Lung (tissue), 11 donors: ENCODE measurements at regions not wholly inside any gene's neighbourhood (a gene's known extent, or its start where the extent isn't known, plus 50 kb on each side); places are given as distances from the start of the nearest gene placed in this dataset.

ENCODE experiments used
- ATAC-seq: fragments of 200-7000 bp; cut with Tn5 transposase; one replicate; pipeline ENCODE4 v1.9.1; 2020; ENCODE audit warnings: moderate number of reproducible peaks; ENCODE audit not compliant: insufficient read depth, low FRiP score
- DNase-seq, 3 donors: peaks; one replicate each; pipeline ENCODE4 v3.0.0-alpha.2; 2013 to 2017
- H3K27ac ChIP-seq, 2 donors: one replicate each; pipeline ENCODE4 v1.5.1; 2013; ENCODE audit warnings: mild to moderate bottlenecking in 2 of 2, moderate library complexity in 2 of 2, control low read depth in 1 of 2, inconsistent platforms in 1 of 2, low read depth in 1 of 2, low read length in 1 of 2
- H3K27me3 ChIP-seq, 3 donors: one replicate each; pipeline ENCODE4 v1.5.1; 2013; ENCODE audit warnings: low read length in 2 of 3; ENCODE audit not compliant: control insufficient read depth in 3 of 3, insufficient read depth in 3 of 3
- H3K36me3 ChIP-seq, 4 donors: one replicate each; pipeline ENCODE4 v1.5.1; 2013; ENCODE audit warnings: low read length in 4 of 4, mild to moderate bottlenecking in 1 of 4, moderate library complexity in 1 of 4; ENCODE audit not compliant: control insufficient read depth in 4 of 4, insufficient read depth in 4 of 4
- H3K4me1 ChIP-seq, 5 donors: one replicate each; pipeline ENCODE4 v1.5.1; 2013; ENCODE audit warnings: low read length in 5 of 5, mild to moderate bottlenecking in 2 of 5, moderate library complexity in 1 of 5; ENCODE audit not compliant: control insufficient read depth in 5 of 5, insufficient read depth in 5 of 5
- H3K4me3 ChIP-seq: one replicate; pipeline ENCODE4 v1.5.1; 2013; ENCODE audit warnings: mild to moderate bottlenecking, control low read depth, moderate library complexity
- H3K9ac ChIP-seq, 2 donors: one replicate each; pipeline ENCODE4 v1.5.1; 2013; ENCODE audit warnings: low read length in 2 of 2, control low read depth in 1 of 2; ENCODE audit not compliant: insufficient read depth in 1 of 2
- H3K9me3 ChIP-seq, 4 donors: one replicate each; pipeline ENCODE4 v1.5.1; 2013; ENCODE audit warnings: low read length in 3 of 4, mild to moderate bottlenecking in 1 of 4, moderate library complexity in 1 of 4; ENCODE audit not compliant: control insufficient read depth in 4 of 4, insufficient read depth in 3 of 4
- CTCF ChIP-seq: IDR thresholded peaks from 2 replicates; pipeline ENCODE4 v1.5.1; 2012; ENCODE audit warnings: mild to moderate bottlenecking; ENCODE audit errors: control extremely low read depth, extremely low read depth
- WGBS, 2 donors: extraction: QIAGEN DNeasy Blood & Tissue Kit; methylation state at CpG; one replicate each; pipeline ENCODE4 v1.1.7; 2013; 5-methylcytosine and 5-hydroxymethylcytosine counted together
- donor health status: control.
- donor health status: control.
- donor health status: Bipolar disorder and iron deficiency.
- donor health status: healthy.
- donor health status: DM: yes; HTN: yes; CAD: no.

- 86 to 89% methylated on average over 5 of the region's 5 CpGs for WGBS, 2 donors
- H3K4me3 ChIP-seq: no peak overlapping the region
These were observed 931.9 kb downstream of the SLITRK5 start for GRCh38 chr13:88602786-88603777.

GRCh38 chr13:88617176-88617575 lies 946.0 kb downstream of the SLITRK5 start:
- H3K9ac ChIP-seq: no peak overlapping the region
- no peak for ATAC-seq

More at GRCh38 chr13:88602786-88603777, 931.9 kb downstream of the SLITRK5 start:
- no peak overlapping the region for H3K9ac ChIP-seq
- H3K27ac ChIP-seq: no peak overlapping the region
- TF ChIP-seq CTCF: no peak
- no peak for ATAC-seq
- H3K4me1 ChIP-seq: no peaks in the 10 kb centered on the region
- H3K36me3 ChIP-seq: no peaks in the 10 kb centered on the region
- H3K27me3 ChIP-seq: no peaks in the 10 kb centered on the region
- DNase-seq: no peak
- no peaks in the 10 kb centered on the region for H3K9me3 ChIP-seq

GRCh38 chr13:88622362-88622973 lies 951.3 kb downstream of the SLITRK5 start:
- TF ChIP-seq CTCF: no peak
- no peak for DNase-seq

More at GRCh38 chr13:88617176-88617575, 946.0 kb downstream of the SLITRK5 start:
- H3K4me1 ChIP-seq: no peaks in the 10 kb centered on the region
- H3K27me3 ChIP-seq: no peaks in the 10 kb centered on the region
- DNase-seq: peak in 2 of 3 donors; percentile 1 to 3
- no peak overlapping the region for H3K4me3 ChIP-seq
- H3K27ac ChIP-seq: no peak overlapping the region
- no peaks in the 10 kb centered on the region for H3K9me3 ChIP-seq
- no peaks in the 10 kb centered on the region for H3K36me3 ChIP-seq
- WGBS, 2 donors: 77 to 79% methylated on average over 3 of the region's 3 CpGs
- TF ChIP-seq CTCF: no peak

More at GRCh38 chr13:88622362-88622973, 951.3 kb downstream of the SLITRK5 start:
- Histone ChIP-seq H3K4me3 (no peak overlapping the region), H3K9ac (no peak overlapping the region), H3K4me1 (no peaks in the 10 kb centered on the region), H3K9me3 (peaks cover 0 to 4% (median 1%) of the 10 kb centered on the region in 4 donors), H3K27me3 (no peaks in the 10 kb centered on the region), H3K27ac (no peak overlapping the region), H3K36me3 (no peaks in the 10 kb centered on the region)
- 82 to 83% methylated on average over 2 of the region's 2 CpGs for WGBS, 2 donors
- no peak for ATAC-seq
